Right lobe of liver (tissue), 6 donors: ENCODE measurements at regions not wholly inside any gene's neighbourhood (a gene's known extent, or its start where the extent isn't known, plus 50 kb on each side); places are given as distances from the start of the nearest gene placed in this dataset.

ENCODE experiments used
- ATAC-seq, 4 donors: fragments of 200-7000 bp; cut with Tn5 transposase; one replicate each; pipeline ENCODE4 v1.9.1; 2020; ENCODE audit warnings: mild to moderate bottlenecking in 4 of 4, moderate library complexity in 4 of 4
- DNase-seq, 3 donors: peaks; one replicate each; pipeline ENCODE4 v3.0.0-alpha.2; 2020
- H3K27ac ChIP-seq, 3 donors: fragments of 200-600 bp; one replicate each; pipeline ENCODE4 v1.8.0; 2022
- H3K27me3 ChIP-seq, 2 donors: fragments of 200-600 bp; one replicate each; pipeline ENCODE4 v1.8.0; 2022
- H3K36me3 ChIP-seq, 4 donors: fragments of 200-600 bp; sonication (generic) in 1 of 4; one replicate each; pipeline versions ENCODE4 v1.5.1 to v1.8.0; 2017 to 2022; ENCODE audit warnings: control low read depth in 1 of 4
- H3K4me1 ChIP-seq, 4 donors: fragments of 200-600 bp; sonication (generic) in 1 of 4; one replicate each; pipeline versions ENCODE4 v1.5.1 to v1.8.0; 2017 to 2022; ENCODE audit warnings: control low read depth in 1 of 4
- H3K4me3 ChIP-seq, 3 donors: fragments of 200-600 bp; one replicate each; pipeline ENCODE4 v1.8.0; 2022
- H3K9me3 ChIP-seq, 4 donors: fragments of 200-600 bp; sonication (generic) in 1 of 4; one replicate each; pipeline versions ENCODE4 v1.5.1 to v1.8.0; 2017 to 2022; ENCODE audit warnings: control low read depth in 1 of 4
- CTCF ChIP-seq, 4 donors: fragments of 200-600 bp in 3 of 4; fragments of 450-650 bp in 1 of 4; IDR thresholded peaks; one replicate each; pipeline versions ENCODE4 v1.5.1 to v1.8.0; 2016 to 2022; ENCODE audit warnings: antibody characterized with exemption in 4 of 4, mild to moderate bottlenecking in 2 of 4
- POLR2A ChIP-seq: fragments of 450-650 bp; IDR thresholded peaks from one replicate; pipeline ENCODE4 v1.6.1; 2017; ENCODE audit warnings: antibody characterized with exemption, mild to moderate bottlenecking
- WGBS: methylation state at CpG from one replicate; pipeline ENCODE4 v1.1.6; 2018; ENCODE audit warnings: low coverage, low lambda C conversion rate; ENCODE audit not compliant: insufficient coverage; ENCODE audit errors: missing lambda C conversion rate; 5-methylcytosine and 5-hydroxymethylcytosine counted together
- intact Hi-C, 2 donors: fragments of 100-400 bp; cut with DNase I; formaldehyde crosslinking; loops; one replicate each; pipeline versions ENCODE4 v1.11.2 to v1.14.1; 2022
- donor health status: DM: no; HTN: yes; CAD: no.
- donor health status: DM: no; HTN: no; CAD: no.
- donor health status: DM: no; HTN: no; CAD: no.
- donor health status: DM: no; HTN: yes; CAD: no.
- donor health status: DM: no; HTN: yes; CAD: no.

- no peaks in the 10 kb centered on the region for H3K4me1 ChIP-seq
- intact Hi-C loops: no loop called here
- no peaks in the 10 kb centered on the region for H3K9me3 ChIP-seq
- no peak for TF ChIP-seq POLR2A
- TF ChIP-seq CTCF (IDR thresholded peaks at IDR 0.05): no peak
- no peak for ATAC-seq
- no peak overlapping the region for H3K27ac ChIP-seq
- WGBS: no CpG with 5 or more reads among the region's 10 CpGs
- DNase-seq: no peak
- H3K4me3 ChIP-seq: no peak overlapping the region
- H3K27me3 ChIP-seq: peaks cover 0 to 9% of the 10 kb centered on the region in 2 donors
- H3K36me3 ChIP-seq: no peaks in the 10 kb centered on the region
Measured at GRCh38 chr22:27614650-27615007, 186.9 kb downstream of the MN1 start.

- Histone ChIP-seq H3K27ac (no peak overlapping the region), H3K4me3 (no peak overlapping the region), H3K4me1 (no peaks in the 10 kb centered on the region), H3K27me3 (peaks cover 0 to 9% of the 10 kb centered on the region in 2 donors), H3K9me3 (no peaks in the 10 kb centered on the region), H3K36me3 (no peaks in the 10 kb centered on the region)
- 61% methylated on average over 4 of the region's 12 CpGs for WGBS
- ATAC-seq: no peak
- no peak for DNase-seq
- intact Hi-C loops: no loop called here
- TF ChIP-seq POLR2A (no peak), CTCF (IDR thresholded peaks at IDR 0.05) (no peak)
Measured at GRCh38 chr22:27615408-27615807, 186.1 kb downstream of the MN1 start.

GRCh38 chr22:27616033-27616432, 185.5 kb downstream of the MN1 start:
- no peaks in the 10 kb centered on the region for H3K36me3 ChIP-seq
- no peaks in the 10 kb centered on the region for H3K4me1 ChIP-seq
- H3K27me3 ChIP-seq: peaks cover 0 to 9% of the 10 kb centered on the region in 2 donors
- TF ChIP-seq POLR2A: no peak
- TF ChIP-seq CTCF (IDR thresholded peaks at IDR 0.05): no peak
- DNase-seq: no peak
- ATAC-seq: no peak
- intact Hi-C loops: no loop called here
- no peak overlapping the region for H3K4me3 ChIP-seq
- 44% methylated on average over 3 of the region's 3 CpGs for WGBS
- H3K9me3 ChIP-seq: no peaks in the 10 kb centered on the region
- no peak overlapping the region for H3K27ac ChIP-seq

GRCh38 chr22:27617214-27617881, 184.2 kb downstream of the MN1 start:
- Histone ChIP-seq H3K4me1 (no peaks in the 10 kb centered on the region), H3K36me3 (no peaks in the 10 kb centered on the region), H3K27ac (no peak overlapping the region), H3K4me3 (no peak overlapping the region), H3K27me3 (peaks cover 0 to 9% of the 10 kb centered on the region in 2 donors), H3K9me3 (no peaks in the 10 kb centered on the region)
- TF ChIP-seq POLR2A (no peak), CTCF (IDR thresholded peaks at IDR 0.05) (no peak)
- ATAC-seq (peak in 2 of 4 donors; percentile 32 to 36), DNase-seq (no peak)
- 55% methylated on average over 2 of the region's 2 CpGs for WGBS
- intact Hi-C loops: no loop called here
